HepG2 (cell line): ENCODE measurements at regions not wholly inside any gene's neighbourhood (a gene's known extent, or its start where the extent isn't known, plus 50 kb on each side); places are given as distances from the start of the nearest gene placed in this dataset.

Experiments used
- BRCA1 ChIP-seq: sonication (generic); formaldehyde crosslinking; IDR thresholded peaks from 2 replicates; pipeline ENCODE4 v1.4.0; 2020; ENCODE audit warnings: missing genetic modification reagents
- CBX5 ChIP-seq: sonication (generic); formaldehyde crosslinking; IDR thresholded peaks from 2 replicates; pipeline ENCODE4 v1.4.0; 2020; ENCODE audit warnings: missing genetic modification reagents, borderline replicate concordance
- HCFC1 ChIP-seq: fragments of 150-350 bp; IDR thresholded peaks from 2 replicates; pipeline ENCODE4 v1.6.1; 2014; ENCODE audit warnings: low read depth, low read length
- KLF6 ChIP-seq: IDR thresholded peaks from 2 replicates; pipeline ENCODE4 v1.8.0; 2016; ENCODE audit warnings: missing biosample characterization, missing genetic modification reagents
- POLR2AphosphoS2 ChIP-seq: IDR thresholded peaks from 2 replicates; pipeline ENCODE4 v1.6.1; 2011; ENCODE audit warnings: low read depth, low read length, improper control_type of control experiment
- RELA ChIP-seq: sonication (generic); formaldehyde crosslinking; IDR thresholded peaks from 2 replicates; pipeline ENCODE4 v1.4.0; 2020; ENCODE audit warnings: missing genetic modification reagents
- ZC3H13 ChIP-seq: sonication (generic); formaldehyde crosslinking; IDR thresholded peaks from 2 replicates; pipeline ENCODE4 v1.8.1; 2023; ENCODE audit warnings: mild to moderate bottlenecking, missing genetic modification reagents, moderate library complexity
- TF ChIP-seq, protein P1 (sequence below): sonication (generic); formaldehyde crosslinking; IDR thresholded peaks from 2 replicates; pipeline ENCODE4 v1.4.0; 2020; ENCODE audit warnings: mild to moderate bottlenecking, missing genetic modification reagents, borderline replicate concordance
- TF ChIP-seq, protein P2 (sequence below): sonication (generic); formaldehyde crosslinking; IDR thresholded peaks from 2 replicates; pipeline ENCODE4 v1.5.0; 2020; ENCODE audit warnings: mild to moderate bottlenecking, missing genetic modification reagents, moderate library complexity

DNA sequence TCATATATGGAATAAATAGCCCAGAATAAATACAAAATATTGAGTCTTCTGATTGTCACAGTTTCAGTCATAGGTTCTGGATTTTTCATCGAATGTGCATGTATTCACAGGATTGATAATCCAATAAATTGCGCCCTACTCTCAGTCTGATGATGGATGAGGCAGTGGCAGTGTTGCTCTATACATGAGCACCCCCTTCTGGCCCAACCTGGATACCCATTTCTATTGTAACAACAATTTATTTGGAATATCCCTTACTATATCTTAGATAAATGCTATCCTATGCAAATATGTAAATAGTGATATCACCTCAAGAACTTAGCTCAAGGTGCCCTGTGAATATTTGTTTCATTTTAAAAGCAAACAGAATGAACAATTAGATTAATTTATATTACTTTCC, 733.7 kb upstream of the PABPC4L start:
- TF ChIP-seq, protein P1, sequence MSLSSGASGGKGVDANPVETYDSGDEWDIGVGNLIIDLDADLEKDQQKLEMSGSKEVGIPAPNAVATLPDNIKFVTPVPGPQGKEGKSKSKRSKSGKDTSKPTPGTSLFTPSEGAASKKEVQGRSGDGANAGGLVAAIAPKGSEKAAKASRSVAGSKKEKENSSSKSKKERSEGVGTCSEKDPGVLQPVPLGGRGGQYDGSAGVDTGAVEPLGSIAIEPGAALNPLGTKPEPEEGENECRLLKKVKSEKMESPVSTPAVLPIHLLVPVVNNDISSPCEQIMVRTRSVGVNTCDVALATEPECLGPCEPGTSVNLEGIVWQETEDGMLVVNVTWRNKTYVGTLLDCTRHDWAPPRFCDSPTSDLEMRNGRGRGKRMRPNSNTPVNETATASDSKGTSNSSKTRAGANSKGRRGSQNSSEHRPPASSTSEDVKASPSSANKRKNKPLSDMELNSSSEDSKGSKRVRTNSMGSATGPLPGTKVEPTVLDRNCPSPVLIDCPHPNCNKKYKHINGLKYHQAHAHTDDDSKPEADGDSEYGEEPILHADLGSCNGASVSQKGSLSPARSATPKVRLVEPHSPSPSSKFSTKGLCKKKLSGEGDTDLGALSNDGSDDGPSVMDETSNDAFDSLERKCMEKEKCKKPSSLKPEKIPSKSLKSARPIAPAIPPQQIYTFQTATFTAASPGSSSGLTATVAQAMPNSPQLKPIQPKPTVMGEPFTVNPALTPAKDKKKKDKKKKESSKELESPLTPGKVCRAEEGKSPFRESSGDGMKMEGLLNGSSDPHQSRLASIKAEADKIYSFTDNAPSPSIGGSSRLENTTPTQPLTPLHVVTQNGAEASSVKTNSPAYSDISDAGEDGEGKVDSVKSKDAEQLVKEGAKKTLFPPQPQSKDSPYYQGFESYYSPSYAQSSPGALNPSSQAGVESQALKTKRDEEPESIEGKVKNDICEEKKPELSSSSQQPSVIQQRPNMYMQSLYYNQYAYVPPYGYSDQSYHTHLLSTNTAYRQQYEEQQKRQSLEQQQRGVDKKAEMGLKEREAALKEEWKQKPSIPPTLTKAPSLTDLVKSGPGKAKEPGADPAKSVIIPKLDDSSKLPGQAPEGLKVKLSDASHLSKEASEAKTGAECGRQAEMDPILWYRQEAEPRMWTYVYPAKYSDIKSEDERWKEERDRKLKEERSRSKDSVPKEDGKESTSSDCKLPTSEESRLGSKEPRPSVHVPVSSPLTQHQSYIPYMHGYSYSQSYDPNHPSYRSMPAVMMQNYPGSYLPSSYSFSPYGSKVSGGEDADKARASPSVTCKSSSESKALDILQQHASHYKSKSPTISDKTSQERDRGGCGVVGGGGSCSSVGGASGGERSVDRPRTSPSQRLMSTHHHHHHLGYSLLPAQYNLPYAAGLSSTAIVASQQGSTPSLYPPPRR (CRISPR knock-in tag), result no peak
- TF ChIP-seq RELA (CRISPR knock-in tag) (no peak), CBX5 (CRISPR knock-in tag) (no peak), POLR2AphosphoS2 (no peak), KLF6 (CRISPR knock-in tag) (no peak), ZC3H13 (no peak), BRCA1 (CRISPR knock-in tag) (no peak), HCFC1 (no peak)
- TF ChIP-seq, protein P2, sequence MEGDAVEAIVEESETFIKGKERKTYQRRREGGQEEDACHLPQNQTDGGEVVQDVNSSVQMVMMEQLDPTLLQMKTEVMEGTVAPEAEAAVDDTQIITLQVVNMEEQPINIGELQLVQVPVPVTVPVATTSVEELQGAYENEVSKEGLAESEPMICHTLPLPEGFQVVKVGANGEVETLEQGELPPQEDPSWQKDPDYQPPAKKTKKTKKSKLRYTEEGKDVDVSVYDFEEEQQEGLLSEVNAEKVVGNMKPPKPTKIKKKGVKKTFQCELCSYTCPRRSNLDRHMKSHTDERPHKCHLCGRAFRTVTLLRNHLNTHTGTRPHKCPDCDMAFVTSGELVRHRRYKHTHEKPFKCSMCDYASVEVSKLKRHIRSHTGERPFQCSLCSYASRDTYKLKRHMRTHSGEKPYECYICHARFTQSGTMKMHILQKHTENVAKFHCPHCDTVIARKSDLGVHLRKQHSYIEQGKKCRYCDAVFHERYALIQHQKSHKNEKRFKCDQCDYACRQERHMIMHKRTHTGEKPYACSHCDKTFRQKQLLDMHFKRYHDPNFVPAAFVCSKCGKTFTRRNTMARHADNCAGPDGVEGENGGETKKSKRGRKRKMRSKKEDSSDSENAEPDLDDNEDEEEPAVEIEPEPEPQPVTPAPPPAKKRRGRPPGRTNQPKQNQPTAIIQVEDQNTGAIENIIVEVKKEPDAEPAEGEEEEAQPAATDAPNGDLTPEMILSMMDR (CRISPR knock-in tag), result peak; percentile 54
